Uterus (tissue), 3 donors: ENCODE measurements at regions not wholly inside any gene's neighbourhood (a gene's known extent, or its start where the extent isn't known, plus 50 kb on each side); places are given as distances from the start of the nearest gene placed in this dataset.
A peak's percentile ranks its signal among the peaks of the same experiment; 100 is the strongest.

ENCODE experiments used
- DNase-seq, 2 donors: peaks; one replicate each; pipeline ENCODE4 v3.0.0-alpha.2; 2019 to 2020
- H3K27ac ChIP-seq, 2 donors: fragments of 200-600 bp; sonication (generic); 1 replicate in 1 of 2; 2 replicates in 1 of 2; pipeline ENCODE4 v1.5.1; 2016 to 2018
- H3K27me3 ChIP-seq, 2 donors: fragments of 200-600 bp; sonication (generic); one replicate each; pipeline ENCODE4 v1.5.1; 2018 to 2019; ENCODE audit warnings: control low read depth in 1 of 2
- H3K36me3 ChIP-seq, 2 donors: fragments of 200-600 bp; sonication (generic); one replicate each; pipeline ENCODE4 v1.5.1; 2019; ENCODE audit warnings: control low read depth in 1 of 2
- H3K4me1 ChIP-seq, 2 donors: fragments of 200-600 bp; sonication (generic); one replicate each; pipeline ENCODE4 v1.5.1; 2018 to 2019; ENCODE audit warnings: control low read depth in 1 of 2
- H3K4me3 ChIP-seq, 2 donors: fragments of 200-600 bp; sonication (generic); 1 replicate in 1 of 2; 2 replicates in 1 of 2; pipeline ENCODE4 v1.5.1; 2018 to 2019; ENCODE audit warnings: mild to moderate bottlenecking in 1 of 2
- H3K9me3 ChIP-seq, 2 donors: fragments of 200-600 bp; sonication (generic); one replicate each; pipeline ENCODE4 v1.5.1; 2019; ENCODE audit warnings: control low read depth in 1 of 2
- POLR2A ChIP-seq, 2 donors: fragments of 450-650 bp; IDR thresholded peaks; one replicate each; pipeline ENCODE4 v1.6.1; 2016; ENCODE audit warnings: antibody characterized with exemption in 2 of 2, mild to moderate bottlenecking in 1 of 2, moderate library complexity in 1 of 2
- intact Hi-C: fragments of 100-400 bp; cut with DNase I; formaldehyde crosslinking; loops from one replicate; pipeline ENCODE4 v1.15.1; 2023; ENCODE audit warnings: low total_unique reads
- TF ChIP-seq, protein P1 (sequence below), 4 experiments: fragments of 200-600 bp in 2 of 4; fragments of 450-650 bp in 2 of 4; sonication (generic) in 2 of 4; IDR thresholded peaks; one replicate each; pipeline ENCODE4 v1.5.1; 2016 to 2019; ENCODE audit warnings: antibody characterized with exemption in 4 of 4, mild to moderate bottlenecking in 2 of 4, moderate library complexity in 1 of 4
- donor health status: DM: yes; HTN: yes; CAD: no.

DNA sequence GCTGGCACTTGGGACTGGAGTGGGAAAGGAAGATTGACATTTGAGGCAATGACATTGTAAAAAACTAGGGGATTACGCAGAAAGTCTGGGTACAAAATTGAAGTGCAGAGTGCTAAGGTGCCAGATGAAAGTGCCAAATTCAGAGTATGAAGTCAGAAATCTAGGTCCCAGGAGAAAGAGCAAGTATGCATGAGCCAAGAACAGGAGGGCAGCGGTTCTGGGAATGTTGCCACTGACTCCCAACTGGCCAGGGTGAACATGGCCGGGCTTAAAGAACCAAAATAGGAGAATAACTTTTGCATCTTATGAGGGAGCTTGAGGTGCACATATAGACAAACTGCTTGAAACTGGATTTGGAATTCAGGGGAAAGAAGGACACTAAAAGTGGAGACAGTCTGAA, 495.8 kb upstream of the KLF12 start:
- Histone ChIP-seq H3K4me3 (no peak overlapping the region), H3K9me3 (no peaks in the 10 kb centered on the region), H3K27me3 (no peaks in the 10 kb centered on the region), H3K27ac (no peak overlapping the region), H3K4me1 (no peaks in the 10 kb centered on the region), H3K36me3 (no peaks in the 10 kb centered on the region)
- DNase-seq, result peak in 1 of 2 donors; percentile 16
- TF ChIP-seq POLR2A (IDR thresholded peaks at IDR 0.05), result no peak
- TF ChIP-seq, protein P1, sequence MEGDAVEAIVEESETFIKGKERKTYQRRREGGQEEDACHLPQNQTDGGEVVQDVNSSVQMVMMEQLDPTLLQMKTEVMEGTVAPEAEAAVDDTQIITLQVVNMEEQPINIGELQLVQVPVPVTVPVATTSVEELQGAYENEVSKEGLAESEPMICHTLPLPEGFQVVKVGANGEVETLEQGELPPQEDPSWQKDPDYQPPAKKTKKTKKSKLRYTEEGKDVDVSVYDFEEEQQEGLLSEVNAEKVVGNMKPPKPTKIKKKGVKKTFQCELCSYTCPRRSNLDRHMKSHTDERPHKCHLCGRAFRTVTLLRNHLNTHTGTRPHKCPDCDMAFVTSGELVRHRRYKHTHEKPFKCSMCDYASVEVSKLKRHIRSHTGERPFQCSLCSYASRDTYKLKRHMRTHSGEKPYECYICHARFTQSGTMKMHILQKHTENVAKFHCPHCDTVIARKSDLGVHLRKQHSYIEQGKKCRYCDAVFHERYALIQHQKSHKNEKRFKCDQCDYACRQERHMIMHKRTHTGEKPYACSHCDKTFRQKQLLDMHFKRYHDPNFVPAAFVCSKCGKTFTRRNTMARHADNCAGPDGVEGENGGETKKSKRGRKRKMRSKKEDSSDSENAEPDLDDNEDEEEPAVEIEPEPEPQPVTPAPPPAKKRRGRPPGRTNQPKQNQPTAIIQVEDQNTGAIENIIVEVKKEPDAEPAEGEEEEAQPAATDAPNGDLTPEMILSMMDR (IDR thresholded peaks at IDR 0.05), result no peak
- intact Hi-C loops, result no loop called here

DNA sequence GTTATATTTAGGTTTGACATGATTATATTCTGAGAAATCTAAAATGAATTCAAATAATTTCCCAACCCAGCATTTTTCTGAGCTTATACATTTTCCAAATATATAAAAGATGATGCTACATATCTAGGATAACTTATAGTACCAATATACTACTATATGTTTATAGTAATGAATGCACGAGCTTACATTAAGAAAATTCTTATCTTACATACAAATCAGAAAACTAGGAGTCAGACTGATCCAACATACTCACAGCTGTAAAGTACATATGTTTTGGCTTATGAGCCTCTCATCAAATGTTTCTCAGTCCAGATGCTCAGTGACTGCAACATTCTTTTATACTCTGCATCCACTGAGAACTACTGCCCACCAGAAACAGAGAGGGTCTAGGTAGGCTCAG, 491.3 kb upstream of the KLF12 start:
- Histone ChIP-seq H3K27ac (no peak overlapping the region), H3K36me3 (no peaks in the 10 kb centered on the region), H3K4me1 (no peaks in the 10 kb centered on the region), H3K4me3 (no peak overlapping the region), H3K9me3 (no peaks in the 10 kb centered on the region), H3K27me3 (no peaks in the 10 kb centered on the region)
- DNase-seq, result no peak
- intact Hi-C loops, result no loop called here
- TF ChIP-seq, protein P1 (IDR thresholded peaks at IDR 0.05), result no peak
- TF ChIP-seq POLR2A (IDR thresholded peaks at IDR 0.05), result no peak

DNA sequence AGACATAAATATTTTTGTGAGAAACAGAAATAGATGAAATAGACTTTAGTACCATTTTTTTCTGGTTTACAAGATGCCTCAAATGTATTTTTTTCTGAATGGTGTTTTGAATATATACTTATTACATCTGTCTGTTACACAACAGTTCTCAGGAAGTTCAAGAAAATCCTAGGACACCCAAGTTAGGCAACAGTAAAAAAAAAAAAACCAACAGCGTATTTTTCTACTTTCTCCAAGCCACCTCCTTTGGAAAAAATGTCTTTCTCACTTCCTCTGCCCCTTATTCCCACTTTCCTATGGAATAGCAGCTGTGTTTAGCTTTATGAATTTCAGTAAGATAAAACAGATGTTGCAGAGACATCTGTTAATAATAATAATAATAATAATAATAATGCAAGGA, 489.6 kb upstream of the KLF12 start:
- intact Hi-C loops, result no loop called here
- no peak for DNase-seq
- Histone ChIP-seq H3K36me3 (no peaks in the 10 kb centered on the region), H3K9me3 (no peaks in the 10 kb centered on the region), H3K4me3 (no peak overlapping the region), H3K27ac (no peak overlapping the region), H3K27me3 (no peaks in the 10 kb centered on the region), H3K4me1 (no peaks in the 10 kb centered on the region)
- TF ChIP-seq, protein P1 (IDR thresholded peaks at IDR 0.05), result no peak
- no peak for TF ChIP-seq POLR2A (IDR thresholded peaks at IDR 0.05)

DNA sequence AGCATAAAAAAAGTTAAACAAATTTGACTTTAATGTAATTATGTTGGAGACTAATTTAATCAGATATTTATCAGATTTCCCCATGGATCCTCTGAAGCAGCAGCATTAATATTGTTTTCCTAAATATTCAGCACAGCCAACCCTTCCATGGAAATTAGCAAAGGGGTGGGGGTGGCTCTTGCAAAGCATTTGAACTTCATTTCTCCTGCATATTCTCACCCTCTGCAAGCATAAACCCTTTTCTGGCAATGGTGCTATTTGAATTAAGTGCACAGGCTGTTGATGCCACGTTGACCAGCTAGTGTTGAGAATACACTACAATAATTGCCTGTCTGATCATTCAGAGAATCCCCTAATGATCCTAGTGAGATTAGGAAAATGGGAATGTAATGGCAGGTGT, 488.1 kb upstream of the KLF12 start:
- Histone ChIP-seq H3K27ac (no peak overlapping the region), H3K9me3 (no peaks in the 10 kb centered on the region), H3K27me3 (no peaks in the 10 kb centered on the region), H3K4me1 (no peaks in the 10 kb centered on the region), H3K36me3 (no peaks in the 10 kb centered on the region), H3K4me3 (no peak overlapping the region)
- TF ChIP-seq POLR2A (IDR thresholded peaks at IDR 0.05), result no peak
- TF ChIP-seq, protein P1 (IDR thresholded peaks at IDR 0.05), result no peak
- DNase-seq, result no peak
- intact Hi-C loops, result no loop called here

DNA sequence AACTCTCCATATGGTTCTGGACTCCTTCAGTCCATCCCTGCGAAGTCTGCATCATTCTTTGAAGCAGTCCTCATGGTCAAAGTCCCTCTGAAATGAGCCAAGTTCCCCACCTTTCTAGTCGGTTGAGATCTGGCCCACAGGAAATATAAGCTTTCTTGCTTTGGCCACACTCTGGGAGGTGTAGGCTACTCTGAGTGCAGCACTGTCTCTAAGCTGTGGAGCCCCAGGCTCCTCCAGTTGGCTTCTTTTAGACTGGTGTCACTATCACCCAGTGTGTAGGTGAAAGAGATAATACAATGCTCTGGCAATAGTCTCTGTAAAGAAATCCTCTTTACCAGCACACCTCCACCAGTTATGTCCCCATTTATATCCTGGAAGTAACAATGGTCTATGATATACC, 486.5 kb upstream of the KLF12 start:
- Histone ChIP-seq H3K4me1 (no peaks in the 10 kb centered on the region), H3K27me3 (no peaks in the 10 kb centered on the region), H3K27ac (no peak overlapping the region), H3K4me3 (no peak overlapping the region), H3K9me3 (no peaks in the 10 kb centered on the region), H3K36me3 (no peaks in the 10 kb centered on the region)
- intact Hi-C loops, result no loop called here
- DNase-seq, result no peak
- TF ChIP-seq POLR2A (IDR thresholded peaks at IDR 0.05), result no peak
- TF ChIP-seq, protein P1 (IDR thresholded peaks at IDR 0.05), result no peak
